Keratinocyte (primary cell): ENCODE measurements at regions not wholly inside any gene's neighbourhood (a gene's known extent, or its start where the extent isn't known, plus 50 kb on each side); places are given as distances from the start of the nearest gene placed in this dataset.

ENCODE experiments used
- EZH2 ChIP-seq: IDR thresholded peaks from one replicate; pipeline ENCODE4 v1.6.1; 2012; ENCODE audit warnings: inconsistent platforms, mild to moderate bottlenecking, low read length, moderate library complexity
- TF ChIP-seq, protein P1 (sequence below), 3 experiments: IDR thresholded peaks in 1 of 3; conservative IDR thresholded peaks in 1 of 3; optimal IDR thresholded peaks in 1 of 3; 2 replicates in 2 of 3; 3 replicates in 1 of 3; pipeline versions ENCODE3 to v1.5.1; 2011; ENCODE audit warnings: low read length in 3 of 3, mild to moderate bottlenecking in 3 of 3, moderate library complexity in 2 of 3, control low read depth in 1 of 3, inconsistent platforms in 1 of 3; ENCODE audit not compliant: insufficient read depth in 2 of 3; ENCODE audit errors: extremely low read depth in 1 of 3

DNA sequence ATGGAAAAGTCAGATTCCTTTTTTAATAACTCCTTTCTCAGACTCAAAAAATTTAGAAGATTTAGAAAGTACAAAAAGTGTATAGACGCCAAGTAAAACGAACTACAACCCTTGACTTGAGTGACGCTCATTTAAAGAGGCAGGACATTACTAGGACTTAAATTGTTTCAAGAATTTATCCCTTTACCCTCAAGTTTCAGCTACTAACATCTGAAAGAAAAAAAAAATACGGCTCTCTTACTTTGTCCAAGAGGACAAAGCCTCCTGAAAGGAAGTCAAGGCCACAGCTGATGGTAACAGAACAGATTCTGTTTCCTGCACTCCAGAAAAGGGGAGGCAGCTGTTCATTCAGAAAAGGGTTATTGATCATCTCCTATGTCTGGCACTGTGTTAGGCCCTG, 57.6 kb upstream of the PKDCC start:
- TF ChIP-seq, protein P1, sequence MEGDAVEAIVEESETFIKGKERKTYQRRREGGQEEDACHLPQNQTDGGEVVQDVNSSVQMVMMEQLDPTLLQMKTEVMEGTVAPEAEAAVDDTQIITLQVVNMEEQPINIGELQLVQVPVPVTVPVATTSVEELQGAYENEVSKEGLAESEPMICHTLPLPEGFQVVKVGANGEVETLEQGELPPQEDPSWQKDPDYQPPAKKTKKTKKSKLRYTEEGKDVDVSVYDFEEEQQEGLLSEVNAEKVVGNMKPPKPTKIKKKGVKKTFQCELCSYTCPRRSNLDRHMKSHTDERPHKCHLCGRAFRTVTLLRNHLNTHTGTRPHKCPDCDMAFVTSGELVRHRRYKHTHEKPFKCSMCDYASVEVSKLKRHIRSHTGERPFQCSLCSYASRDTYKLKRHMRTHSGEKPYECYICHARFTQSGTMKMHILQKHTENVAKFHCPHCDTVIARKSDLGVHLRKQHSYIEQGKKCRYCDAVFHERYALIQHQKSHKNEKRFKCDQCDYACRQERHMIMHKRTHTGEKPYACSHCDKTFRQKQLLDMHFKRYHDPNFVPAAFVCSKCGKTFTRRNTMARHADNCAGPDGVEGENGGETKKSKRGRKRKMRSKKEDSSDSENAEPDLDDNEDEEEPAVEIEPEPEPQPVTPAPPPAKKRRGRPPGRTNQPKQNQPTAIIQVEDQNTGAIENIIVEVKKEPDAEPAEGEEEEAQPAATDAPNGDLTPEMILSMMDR (optimal IDR thresholded peaks at IDR 0.05 in 1 of 3, IDR thresholded peaks at IDR 0.05 in 1 of 3, conservative IDR thresholded peaks at IDR 0.05 in 1 of 3; ENCODE audit: extremely low read depth in 1 of 3, insufficient read depth in 2 of 3, low read length in 3 of 3): no peak
- no peak for TF ChIP-seq EZH2
